Endothelial cell of umbilical vein (primary cell): ENCODE measurements at regions not wholly inside any gene's neighbourhood (a gene's known extent, or its start where the extent isn't known, plus 50 kb on each side); places are given as distances from the start of the nearest gene placed in this dataset.

Source experiments
- BruUV-seq: library from RNA; stranded (reverse); fragments of 400-500 nt; replicated peaks from 2 replicates; lab custom pipeline; 2021; lab: Mats Ljungman, UMichigan
- CTCF ChIA-PET: fragments of 300-600, 350-600 bp; sonication (Branson Sonifier 250); formaldehyde crosslinking; loops from one replicate; lab custom pipeline; 2021; ENCODE audit warnings: antibody characterized with exemption, inconsistent platforms; lab: Charles Lee
- POLR2A ChIA-PET: fragments of 300-600, 350-600 bp; sonication (Branson Sonifier 250); formaldehyde crosslinking; loops from one replicate; lab custom pipeline; 2021; ENCODE audit warnings: antibody characterized with exemption, inconsistent platforms; lab: Charles Lee
- DNase-seq: peaks from one replicate; pipeline ENCODE4 v3.0.0-alpha.2; 2011; ENCODE audit warnings: low read depth, low spot score
- FAIRE-seq: peaks from 2 replicates; lab custom pipeline; 2011; peaks lifted over from hg19 to GRCh38; lab: Jason Lieb, UNC
- H2AFZ ChIP-seq: 2 replicates; pipeline ENCODE4 v1.6.0; 2012; ENCODE audit warnings: low read depth, low read length, control low read depth, inconsistent platforms
- H3K27ac ChIP-seq: 2 replicates; pipeline ENCODE4 v1.5.1; 2011; ENCODE audit warnings: low read depth, mild to moderate bottlenecking, control low read depth, low read length, moderate library complexity; ENCODE audit not compliant: insufficient read depth
- H3K27me3 ChIP-seq, 2 experiments: 2 replicates each; pipeline versions ENCODE4 v1.6.0 to v1.6.1; 2011; ENCODE audit warnings: low read length in 2 of 2, mixed read lengths in 1 of 2; ENCODE audit not compliant: control insufficient read depth in 2 of 2, insufficient read depth in 2 of 2
- H3K36me3 ChIP-seq, 2 experiments: 2 replicates in 1 of 2; 3 replicates in 1 of 2; pipeline ENCODE4 v1.5.1; 2011; ENCODE audit warnings: low read length in 2 of 2, mild to moderate bottlenecking in 1 of 2, moderate library complexity in 1 of 2; ENCODE audit not compliant: control insufficient read depth in 2 of 2, insufficient read depth in 2 of 2; ENCODE audit errors: extremely low read depth in 1 of 2
- H3K4me1 ChIP-seq: 3 replicates; pipeline ENCODE4 v1.5.1; 2011; ENCODE audit warnings: mild to moderate bottlenecking, low read length; ENCODE audit not compliant: control insufficient read depth, insufficient read depth; ENCODE audit errors: extremely low read depth
- H3K4me2 ChIP-seq: 2 replicates; pipeline ENCODE4 v1.6.1; 2011; ENCODE audit warnings: low read length, control low read depth, mixed read lengths; ENCODE audit not compliant: insufficient read depth
- H3K4me3 ChIP-seq, 3 experiments: fragments of 200-600 bp in 1 of 3; sonication (generic), shearing (Covaris generic) in 1 of 3; replicated peaks in 1 of 3; 2 replicates each; pipeline ENCODE4 v1.5.1; 2011 to 2016; ENCODE audit warnings: control low read depth in 3 of 3, low read length in 3 of 3, mild to moderate bottlenecking in 2 of 3, inconsistent platforms in 1 of 3, low read depth in 1 of 3, moderate library complexity in 1 of 3; ENCODE audit not compliant: insufficient read depth in 1 of 3
- H3K79me2 ChIP-seq: 2 replicates; pipeline ENCODE4 v1.6.0; 2012; ENCODE audit warnings: low read length, inconsistent platforms; ENCODE audit not compliant: control insufficient read depth, insufficient read depth
- H3K9ac ChIP-seq: replicated peaks from 2 replicates; pipeline ENCODE3; 2011; ENCODE audit warnings: low read length, control low read depth; ENCODE audit not compliant: insufficient read depth; ENCODE audit errors: extremely low read depth
- H3K9me1 ChIP-seq: replicated peaks from 3 replicates; pipeline ENCODE4 v1.6.0; 2011; ENCODE audit warnings: mild to moderate bottlenecking, low read length; ENCODE audit not compliant: control insufficient read depth, insufficient read depth; ENCODE audit errors: extremely low read depth
- H3K9me3 ChIP-seq: replicated peaks from 2 replicates; pipeline ENCODE4 v1.5.1; 2012; ENCODE audit warnings: low read length, inconsistent platforms; ENCODE audit not compliant: control insufficient read depth, insufficient read depth
- H4K20me1 ChIP-seq: replicated peaks from 2 replicates; pipeline ENCODE3; 2011; ENCODE audit warnings: mild to moderate bottlenecking, low read length; ENCODE audit not compliant: control insufficient read depth, insufficient read depth; ENCODE audit errors: extremely low read depth
- EZH2 ChIP-seq: IDR thresholded peaks from 2 replicates; pipeline ENCODE4 v1.6.1; 2012; ENCODE audit warnings: borderline replicate concordance, low read depth, mild to moderate bottlenecking, moderate library complexity, low read length, inconsistent platforms; ENCODE audit not compliant: severe bottlenecking
- FOS ChIP-seq: IDR thresholded peaks from 2 replicates; pipeline ENCODE4 v1.6.1; 2011; ENCODE audit warnings: mild to moderate bottlenecking, low read length, moderate library complexity, borderline replicate concordance; ENCODE audit not compliant: insufficient read depth
- GATA2 ChIP-seq: IDR thresholded peaks from 2 replicates; pipeline ENCODE4 v1.7.0; 2011; ENCODE audit warnings: low read depth, mild to moderate bottlenecking, moderate library complexity, mixed read lengths, low read length; ENCODE audit not compliant: insufficient read length, insufficient read depth
- MYC ChIP-seq: IDR thresholded peaks from one replicate; pipeline ENCODE4 v1.6.1; 2011; ENCODE audit warnings: mild to moderate bottlenecking, low read depth, low read length
- POLR2A ChIP-seq: IDR thresholded peaks from 2 replicates; pipeline ENCODE4 v1.6.1; 2012; ENCODE audit warnings: low read depth, mild to moderate bottlenecking, control low read depth, low read length
- POLR2AphosphoS5 ChIP-seq: IDR thresholded peaks from 2 replicates; pipeline ENCODE4 v1.6.1; 2012; ENCODE audit warnings: low read depth, mild to moderate bottlenecking, control low read depth, low read length, moderate library complexity; ENCODE audit not compliant: insufficient read depth
- dilution Hi-C: fragments of 300-500 bp; cut with MboI; formaldehyde crosslinking; loops from one replicate; pipeline ENCODE4 v1.15.0; 2019; ENCODE audit warnings: low sequenced_read_pairs; ENCODE audit not compliant: extremely low pct_ligation_motif_present
- intact Hi-C: fragments of 100-400 bp; cut with micrococcal nuclease; formaldehyde crosslinking; loops from one replicate; pipeline ENCODE4 v1.10.0; 2022
- TF ChIP-seq, protein P1 (sequence below): IDR thresholded peaks from 2 replicates; pipeline ENCODE4 v1.6.1; 2011; ENCODE audit not compliant: insufficient read depth, insufficient read length

DNA sequence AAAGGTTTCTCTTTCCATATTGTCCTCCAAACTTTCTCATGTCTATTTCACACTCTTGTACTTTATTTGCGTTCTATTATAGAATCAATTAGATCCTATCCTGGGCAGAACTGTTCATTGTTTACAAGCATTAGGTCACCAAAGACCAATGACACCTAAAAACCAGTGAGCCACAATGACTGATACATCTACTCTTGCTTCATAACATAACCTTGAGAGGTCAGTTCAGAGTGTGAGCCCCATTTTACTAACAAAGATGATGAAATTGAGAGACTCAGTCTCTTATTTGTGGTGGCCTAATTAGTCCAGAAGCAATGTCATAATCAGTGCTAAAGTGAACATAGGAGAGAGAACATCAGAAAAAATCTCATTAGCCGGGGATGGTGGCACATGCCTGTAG lies 248.9 kb upstream of the RBBP8 start:
- Histone ChIP-seq H3K79me2 (no peaks in the 10 kb centered on the region), H3K9me3 (no peaks in the 10 kb centered on the region), H3K4me2 (no peak overlapping the region), H3K36me3 (no peaks in the 10 kb centered on the region), H3K9me1 (no peaks in the 10 kb centered on the region), H2AFZ (no peak overlapping the region), H3K4me3 (no peak overlapping the region), H3K9ac (no peak overlapping the region), H3K27ac (no peak overlapping the region), H4K20me1 (no peaks in the 10 kb centered on the region), H3K27me3 (no peaks in the 10 kb centered on the region), H3K4me1 (peaks cover 8% of the 10 kb centered on the region)
- DNase-seq (no peak), FAIRE-seq (no peak)
- intact Hi-C loops (no loop called here), dilution Hi-C loops (no loop called here)
- no peak for TF ChIP-seq GATA2
- BruUV-seq, result no TSS peak
- CTCF ChIA-PET, result no interaction called here
- POLR2A ChIA-PET, result no interaction called here

DNA sequence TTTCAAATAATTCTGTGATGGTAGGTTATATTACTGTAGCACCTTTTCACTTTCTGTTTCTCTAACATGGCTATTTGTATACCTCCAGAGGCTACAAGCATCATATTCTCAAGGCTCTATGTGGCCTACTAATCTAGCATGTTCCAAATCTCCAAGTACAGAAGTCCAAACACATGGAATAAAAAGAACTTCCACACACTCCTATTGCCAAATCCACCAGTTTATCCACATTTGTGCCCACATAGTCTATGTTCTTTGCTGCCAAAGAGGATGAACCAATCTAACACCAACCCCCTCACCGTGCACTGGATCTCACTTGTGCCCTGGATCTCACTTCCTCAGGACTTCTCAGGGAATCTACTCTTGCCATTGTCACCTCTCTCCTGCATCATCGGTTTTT lies 247.3 kb upstream of the RBBP8 start:
- intact Hi-C loops, result no loop called here
- Histone ChIP-seq H3K9me1 (no peaks in the 10 kb centered on the region), H2AFZ (no peak overlapping the region), H3K9me3 (no peaks in the 10 kb centered on the region), H3K36me3 (no peaks in the 10 kb centered on the region), H3K27ac (no peak overlapping the region), H4K20me1 (no peaks in the 10 kb centered on the region), H3K79me2 (no peaks in the 10 kb centered on the region), H3K4me1 (peaks cover 19% of the 10 kb centered on the region), H3K4me3 (no peak overlapping the region), H3K4me2 (no peak overlapping the region), H3K27me3 (no peaks in the 10 kb centered on the region), H3K9ac (no peak overlapping the region)
- ChIA-PET CTCF (interaction anchor here (0.9 kb wide), 1 partner anchor 18 kb away, joined by 3 read pairs; no protein-coding TSS in a partner anchor), POLR2A (no interaction called here)
- DNase-seq (no peak), FAIRE-seq (no peak)
- TF ChIP-seq GATA2, result no peak
- no peak for TF ChIP-seq EZH2
- TF ChIP-seq, protein P1, sequence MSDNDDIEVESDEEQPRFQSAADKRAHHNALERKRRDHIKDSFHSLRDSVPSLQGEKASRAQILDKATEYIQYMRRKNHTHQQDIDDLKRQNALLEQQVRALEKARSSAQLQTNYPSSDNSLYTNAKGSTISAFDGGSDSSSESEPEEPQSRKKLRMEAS, result no peak
- no peak for TF ChIP-seq MYC
- no peak for TF ChIP-seq POLR2A
- no peak for TF ChIP-seq FOS
- TF ChIP-seq POLR2AphosphoS5, result no peak
- dilution Hi-C loops, result no loop called here
- BruUV-seq, result no TSS peak
